HT1080 (cell line): ENCODE measurements at regions not wholly inside any gene's neighbourhood (a gene's known extent, or its start where the extent isn't known, plus 50 kb on each side); places are given as distances from the start of the nearest gene placed in this dataset.

Experiments
- DNase-seq: peaks from one replicate; pipeline ENCODE4 v3.0.0-alpha.2; 2015; ENCODE audit warnings: low read depth

DNA sequence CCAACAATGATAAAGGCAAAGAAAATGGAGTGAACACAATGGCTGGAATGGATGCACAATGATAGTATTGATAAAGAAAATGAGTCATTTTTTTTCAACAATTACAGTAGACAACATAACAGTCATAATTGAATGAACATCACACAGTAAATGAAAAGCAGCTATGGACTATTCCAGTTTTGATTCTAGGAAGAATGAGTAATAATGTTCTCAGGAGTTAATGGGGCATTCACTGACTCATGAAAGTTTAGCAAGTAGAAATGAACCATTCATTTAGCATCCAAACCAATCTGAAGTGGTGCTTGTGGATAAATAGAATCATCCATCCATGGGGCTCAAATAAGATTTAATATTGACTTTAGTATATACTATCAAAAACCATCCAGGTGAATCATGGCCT lies 1029.5 kb upstream of the GJE1 start:
- peak; percentile 76 for DNase-seq

DNA sequence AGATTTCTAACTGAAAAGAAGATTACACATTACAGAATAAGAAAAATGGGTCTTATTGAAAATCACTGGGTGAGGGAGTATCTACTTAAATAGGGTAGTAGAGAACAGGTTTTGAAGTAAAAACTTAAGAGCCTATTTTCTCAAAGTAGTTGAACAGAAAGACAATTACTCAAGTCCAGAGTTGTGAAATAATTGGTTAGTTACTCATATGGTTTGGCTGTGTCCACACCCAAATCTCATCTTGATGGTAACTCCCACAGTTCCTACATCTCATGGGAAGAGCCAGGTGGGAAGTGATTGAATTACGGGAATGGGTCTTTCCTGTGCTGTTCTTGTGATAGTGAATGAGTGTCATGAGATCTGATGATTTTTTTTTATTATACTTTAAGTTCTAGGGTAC lies 1035.3 kb upstream of the GJE1 start:
- peak; percentile 18 for DNase-seq

DNA sequence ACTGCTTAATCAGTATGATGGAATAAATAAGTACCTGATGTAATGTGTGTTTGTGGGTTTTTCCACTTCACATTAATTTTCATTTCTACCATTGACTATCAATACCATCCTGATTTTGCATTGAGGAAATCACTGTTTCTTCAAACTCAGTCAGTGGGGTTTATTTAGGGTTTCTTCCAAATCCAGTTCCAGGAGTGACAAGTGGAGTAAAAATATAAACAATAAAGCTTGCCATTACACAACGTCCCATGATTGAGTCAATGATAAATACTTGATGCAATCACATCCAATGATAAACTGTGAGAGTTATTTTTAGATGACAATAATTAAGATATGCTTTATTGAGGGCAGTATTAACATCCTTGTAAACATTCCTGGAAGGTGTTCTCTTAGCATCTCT lies 1037.4 kb upstream of the GJE1 start:
- DNase-seq, result no peak

DNA sequence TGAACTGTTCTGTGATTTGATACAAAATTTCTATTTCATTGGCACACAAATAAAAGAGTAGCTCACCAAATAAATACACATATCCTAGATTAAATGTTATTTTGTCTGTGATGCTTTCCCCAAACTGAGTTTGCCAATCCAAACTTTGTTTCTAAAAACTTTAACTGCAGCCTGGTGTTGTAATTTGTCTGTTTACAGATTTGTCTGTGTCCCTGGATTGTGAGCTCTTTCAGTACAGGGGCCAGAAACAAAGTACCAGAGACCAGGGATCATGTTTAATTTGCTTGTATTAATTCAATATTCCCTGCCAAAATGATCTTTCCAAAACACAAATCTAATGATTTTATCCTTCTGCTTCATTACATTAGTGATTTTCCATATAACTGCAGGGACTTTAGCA lies 1044.6 kb upstream of the GJE1 start:
- no peak for DNase-seq

DNA sequence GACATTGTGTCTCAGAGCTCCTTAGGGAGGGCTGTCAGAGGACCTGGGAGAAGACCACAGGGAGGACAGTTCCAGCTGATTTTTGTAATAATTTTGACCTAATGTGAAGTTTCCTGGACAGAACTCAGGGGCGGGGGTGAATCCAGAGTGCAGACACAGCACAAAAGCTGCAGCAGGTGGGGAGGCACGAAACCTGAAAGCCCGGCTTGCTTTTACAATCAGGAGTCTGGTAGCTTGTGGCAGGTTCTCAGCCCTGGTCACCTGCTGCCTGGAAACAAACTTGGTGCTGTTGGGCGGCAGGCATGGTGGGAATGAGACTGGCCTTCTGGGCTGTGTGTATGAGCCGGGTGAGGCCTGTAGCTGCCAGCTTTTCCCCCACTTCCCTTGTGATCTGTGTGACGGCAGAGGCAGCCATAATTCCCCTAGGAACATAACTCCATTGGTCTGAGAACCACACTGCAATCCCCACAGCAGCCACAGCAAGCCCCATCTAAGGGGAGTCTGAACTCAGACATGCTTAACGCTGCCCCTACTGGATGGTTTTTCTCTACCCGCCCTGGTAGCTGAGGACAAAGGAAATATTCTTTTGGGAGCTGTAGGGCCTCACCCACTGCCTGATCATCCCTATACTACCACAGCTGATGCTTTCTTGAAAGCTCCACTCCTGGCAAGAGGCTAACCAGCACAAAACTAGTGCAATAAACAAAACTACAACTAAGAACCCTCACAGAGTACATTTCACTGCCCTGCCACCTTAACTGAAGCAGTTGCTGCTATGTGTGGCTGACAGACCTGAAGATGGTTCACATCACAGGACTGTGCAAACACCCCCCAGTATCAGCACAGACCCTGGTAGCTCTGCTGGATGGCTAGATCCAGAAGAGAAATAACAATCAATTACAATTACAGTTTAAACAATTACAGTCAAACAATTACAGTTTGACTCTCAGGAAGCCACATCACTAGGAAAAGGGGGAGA lies 1055.1 kb upstream of the GJE1 start:
- DNase-seq, result peak; percentile 48

DNA sequence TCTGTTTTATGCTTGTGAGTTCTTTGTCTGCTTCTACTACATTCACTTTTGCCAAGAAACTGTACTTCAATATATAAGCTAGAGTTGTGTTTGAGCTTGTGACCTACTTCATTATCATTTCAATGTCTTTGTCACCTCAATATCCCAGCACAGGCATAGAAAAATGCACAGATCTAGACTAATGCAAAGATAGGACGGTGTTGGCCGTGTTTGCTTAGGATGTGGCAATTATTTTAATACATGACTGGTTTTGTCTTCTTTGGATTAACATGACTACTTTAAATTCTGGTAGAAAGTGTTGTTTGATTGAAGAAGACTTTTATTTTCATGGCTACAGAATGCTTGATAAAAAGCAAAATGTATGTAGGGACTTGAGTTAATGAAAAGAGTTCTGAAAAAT lies 1075.0 kb upstream of the GJE1 start:
- no peak for DNase-seq

DNA sequence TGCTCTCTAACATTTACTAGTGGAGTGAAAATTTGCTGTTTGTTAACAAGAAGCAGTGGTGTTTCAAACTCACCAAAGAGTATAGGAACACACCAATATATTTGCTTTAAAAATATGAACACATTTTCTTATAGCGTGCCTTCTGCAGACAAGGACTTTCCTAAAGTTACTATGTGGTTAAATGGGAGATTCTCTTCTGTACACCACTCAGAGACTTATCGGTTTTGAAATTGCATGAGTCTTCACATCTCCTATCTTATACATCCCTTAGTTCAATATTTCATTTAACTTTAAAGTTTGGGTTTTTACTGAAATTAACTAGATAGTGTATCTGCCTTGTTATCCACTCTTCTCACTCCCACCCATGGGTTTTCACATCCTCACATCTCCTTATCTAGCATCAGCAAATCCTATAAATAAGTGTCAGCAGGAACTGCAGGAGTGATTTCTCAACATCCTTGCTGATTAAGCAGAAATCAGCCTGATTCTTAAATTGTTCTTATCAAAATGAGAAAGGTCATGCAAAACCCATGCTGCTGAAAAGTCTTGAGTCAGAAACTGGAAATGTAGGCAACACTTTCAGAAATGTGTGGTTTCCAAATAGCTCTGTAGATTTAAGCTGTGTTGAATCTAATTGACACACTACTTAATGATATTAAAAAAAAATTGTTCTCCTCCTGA lies 1075.6 kb upstream of the GJE1 start:
- no peak for DNase-seq

DNA sequence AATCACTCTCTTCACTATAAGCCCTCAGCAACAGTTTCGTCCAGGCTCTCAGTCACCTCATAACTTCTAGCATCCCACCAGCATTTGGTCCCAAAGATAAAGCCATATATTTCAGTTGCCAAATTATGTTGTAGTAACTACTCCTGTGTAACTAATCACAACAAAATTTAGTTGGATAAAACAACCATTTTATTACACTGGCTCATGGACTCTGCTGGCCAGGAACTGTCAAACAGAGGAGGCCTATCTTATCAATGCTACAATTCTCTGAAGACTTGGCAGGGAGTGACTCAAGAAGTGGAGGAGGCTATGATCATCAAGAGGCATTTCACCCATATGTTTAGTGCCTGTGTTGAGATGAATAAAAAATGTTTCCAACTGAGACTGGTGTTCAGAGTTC lies 1082.3 kb upstream of the GJE1 start:
- DNase-seq, result no peak

DNA sequence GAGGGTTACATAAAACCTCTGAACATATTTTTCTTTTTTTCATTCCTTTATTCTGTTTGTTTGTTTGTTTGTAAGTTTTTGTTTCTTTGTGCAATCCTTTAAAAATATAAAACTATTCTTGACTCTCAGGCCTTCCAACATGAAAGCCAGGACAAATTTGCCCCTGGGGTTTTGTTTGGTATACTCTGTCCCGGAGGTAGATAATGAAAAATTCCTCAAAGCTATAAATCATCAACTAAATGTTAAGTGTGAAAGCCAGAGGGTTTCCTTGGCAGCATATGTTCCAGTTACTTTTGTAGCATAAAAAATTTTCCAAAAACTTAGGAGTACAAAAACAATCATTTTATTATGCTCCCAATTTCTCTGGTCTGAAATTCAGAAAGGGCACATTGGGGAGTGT lies 1084.3 kb upstream of the GJE1 start:
- no peak for DNase-seq

DNA sequence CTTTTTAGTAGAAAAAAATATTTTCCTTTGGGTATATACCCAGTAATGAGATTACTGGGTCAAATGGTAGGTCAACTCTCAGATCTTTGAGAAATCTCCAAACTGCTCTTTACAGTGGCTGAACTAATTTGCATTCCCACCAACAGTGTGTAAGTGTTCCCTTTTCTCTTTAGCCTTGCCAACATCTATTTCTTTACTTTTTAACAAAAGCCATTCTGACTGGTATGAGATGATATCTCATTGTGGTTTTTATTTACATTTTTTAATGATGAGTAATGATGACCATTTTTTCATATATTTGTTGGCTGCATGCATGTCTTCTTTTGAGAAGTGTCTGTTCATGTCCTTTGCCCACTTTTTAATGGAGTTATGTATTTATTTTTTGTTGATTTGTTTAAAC lies 1086.2 kb upstream of the GJE1 start:
- peak; percentile 49 for DNase-seq

DNA sequence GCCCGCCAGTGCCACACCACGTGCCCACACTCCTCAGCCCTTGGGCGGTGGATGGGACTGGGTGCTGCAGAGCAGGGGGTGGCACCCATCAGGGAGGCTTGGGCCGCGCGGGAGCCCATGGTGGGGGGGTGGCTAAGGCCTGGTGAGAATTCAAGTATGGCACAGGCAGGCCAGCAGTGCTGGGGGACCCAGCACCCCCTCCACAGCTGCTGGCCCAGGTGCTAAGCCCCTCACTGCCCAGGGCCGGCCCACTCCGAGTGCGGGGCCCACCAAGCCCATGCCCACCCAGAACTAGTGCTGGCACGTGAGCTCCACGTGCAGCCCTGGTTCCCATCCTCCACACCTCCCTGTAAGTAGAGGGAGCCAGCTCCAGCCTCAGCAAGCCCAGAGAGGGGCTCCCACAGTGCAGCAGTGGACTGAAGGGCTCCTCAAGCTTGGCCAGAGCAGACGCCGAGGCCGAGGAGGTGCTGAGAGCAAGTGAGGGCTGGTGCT lies 1091.1 kb upstream of the GJE1 start:
- DNase-seq, result no peak

DNA sequence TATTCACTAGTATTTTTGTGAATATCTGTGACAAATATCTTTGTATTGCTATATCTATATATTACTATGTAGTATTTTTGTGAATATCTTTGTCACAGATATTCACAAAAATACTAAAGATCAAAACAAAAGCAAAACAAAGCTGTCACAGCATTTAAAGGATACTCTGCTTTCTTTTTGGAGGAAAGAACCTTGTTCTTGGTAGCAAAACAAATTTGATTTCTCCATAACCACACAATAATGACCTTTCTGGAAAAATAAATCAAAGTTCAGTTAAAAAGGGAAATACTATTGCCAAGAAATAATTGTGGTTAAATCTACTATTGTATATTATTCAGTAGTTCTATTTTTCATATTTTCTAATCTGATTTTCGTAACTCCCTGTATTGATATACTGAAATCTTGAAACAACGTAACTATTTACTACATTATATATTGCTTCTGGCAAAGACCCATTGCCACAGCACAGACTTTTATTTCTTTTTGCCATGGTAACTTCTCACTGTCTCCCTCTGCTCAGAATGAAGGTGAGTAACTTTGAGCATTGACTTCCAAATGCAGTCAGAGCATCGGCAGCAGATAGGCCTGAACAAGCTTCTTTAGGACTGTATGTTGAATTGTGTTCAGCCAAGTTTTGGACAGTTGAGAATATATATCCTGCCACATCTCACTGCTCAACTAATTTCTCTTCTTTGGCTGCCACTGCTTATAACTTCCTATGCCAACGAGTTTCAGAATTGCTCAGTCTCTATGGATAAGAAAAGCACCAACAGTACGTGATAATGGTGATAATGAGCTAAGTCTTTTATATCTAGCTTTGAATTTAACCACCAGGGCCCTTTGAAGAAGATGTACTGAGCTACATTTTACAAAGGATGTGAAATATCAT lies 1097.2 kb upstream of the GJE1 start:
- no peak for DNase-seq

DNA sequence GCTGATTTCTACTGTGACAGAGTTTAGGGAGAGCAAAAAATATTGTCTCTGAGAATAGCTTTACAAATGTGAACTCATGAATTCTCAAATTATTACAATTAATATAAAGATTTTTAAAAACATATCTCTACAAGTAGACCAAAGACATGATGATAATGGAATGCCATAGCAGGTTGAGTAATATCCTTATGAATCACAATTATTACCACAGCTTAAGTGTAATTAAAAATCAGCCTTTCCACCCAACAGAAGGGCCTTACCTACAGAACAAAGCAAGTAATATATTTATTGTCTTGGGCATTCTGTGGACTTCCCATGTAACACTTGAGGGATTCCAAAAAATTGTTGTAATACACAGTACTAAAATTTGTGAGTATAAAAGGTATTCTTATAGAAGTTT lies 1099.6 kb upstream of the GJE1 start:
- DNase-seq, result peak; percentile 11

DNA sequence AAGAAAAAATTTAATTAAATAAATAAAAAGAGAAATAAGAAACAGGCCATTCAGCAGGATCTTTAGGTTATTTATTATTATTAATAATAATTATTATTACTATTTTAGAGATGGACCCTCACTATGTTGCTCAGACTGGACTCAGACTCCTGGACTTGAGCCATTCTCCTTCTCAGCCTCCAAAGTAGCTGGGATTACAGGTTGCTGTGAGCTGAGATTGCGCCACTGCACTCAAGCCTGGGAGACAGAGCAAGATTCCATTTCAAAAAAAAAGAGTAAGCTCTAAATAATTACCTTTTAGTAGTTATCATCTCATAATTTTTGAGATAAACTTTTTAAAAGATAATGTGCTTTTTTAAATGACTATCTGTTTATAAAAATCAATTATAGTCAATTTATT lies 1102.8 kb upstream of the GJE1 start:
- DNase-seq, result no peak

DNA sequence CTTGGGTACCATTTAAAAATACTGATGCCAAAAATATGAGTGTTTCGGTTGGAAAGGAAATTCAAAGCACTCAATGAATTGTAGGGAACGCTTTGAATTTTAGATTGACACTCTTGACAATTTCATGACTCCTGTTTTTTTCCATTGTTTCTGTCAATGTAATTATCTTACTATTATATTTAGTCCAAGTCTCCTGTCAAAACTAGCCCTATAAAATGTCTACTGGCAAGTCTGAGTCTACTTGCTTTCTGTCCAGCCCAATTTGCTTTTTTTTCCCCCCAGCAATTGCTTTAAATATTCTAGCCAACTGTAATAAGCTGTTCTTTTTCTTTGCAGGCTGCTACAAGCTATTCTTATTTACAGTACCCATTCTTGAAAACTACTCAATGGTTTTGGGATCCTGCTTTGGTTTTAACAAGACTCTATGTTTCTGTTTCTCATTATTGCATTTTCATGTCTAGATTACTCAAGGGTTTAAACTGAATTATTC lies 1103.9 kb upstream of the GJE1 start:
- no peak for DNase-seq

DNA sequence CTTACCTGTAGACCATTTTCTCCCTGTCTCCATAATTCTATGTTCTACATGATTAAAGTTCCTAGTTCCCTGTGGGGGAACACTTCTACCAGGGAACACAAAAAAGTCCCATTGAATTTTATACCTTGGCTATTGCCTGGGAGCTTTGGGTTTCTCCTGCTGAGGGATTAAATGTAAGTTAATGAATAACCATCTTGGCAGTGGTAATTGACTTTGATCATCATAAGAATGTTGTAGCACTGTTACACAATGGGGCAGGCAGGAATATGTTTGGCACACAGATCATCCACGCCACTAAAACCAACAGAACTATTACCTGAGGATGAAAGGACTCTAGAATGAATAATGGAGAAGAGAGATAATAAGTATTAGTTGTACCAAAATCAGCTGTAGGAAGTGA lies 1106.2 kb upstream of the GJE1 start:
- DNase-seq, result no peak

DNA sequence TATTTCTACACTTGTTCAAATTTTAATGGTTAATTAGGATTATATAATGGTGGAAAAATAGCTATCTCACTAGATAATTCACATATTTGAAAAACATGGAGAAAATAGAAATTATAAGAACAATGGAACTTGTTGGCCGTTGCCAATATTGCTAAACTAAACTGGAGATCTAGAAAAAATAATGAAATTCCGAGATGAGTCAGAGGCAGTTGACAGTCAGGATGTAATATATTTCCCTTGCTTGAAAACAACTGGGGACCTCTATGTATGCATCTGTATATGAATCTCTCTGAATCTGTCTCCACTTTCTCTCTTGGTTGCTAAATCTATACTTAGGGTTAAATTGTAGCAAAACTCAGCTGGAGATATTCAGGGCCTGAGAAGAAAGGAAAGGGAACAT lies 1108.2 kb upstream of the GJE1 start:
- DNase-seq, result peak; percentile 27

DNA sequence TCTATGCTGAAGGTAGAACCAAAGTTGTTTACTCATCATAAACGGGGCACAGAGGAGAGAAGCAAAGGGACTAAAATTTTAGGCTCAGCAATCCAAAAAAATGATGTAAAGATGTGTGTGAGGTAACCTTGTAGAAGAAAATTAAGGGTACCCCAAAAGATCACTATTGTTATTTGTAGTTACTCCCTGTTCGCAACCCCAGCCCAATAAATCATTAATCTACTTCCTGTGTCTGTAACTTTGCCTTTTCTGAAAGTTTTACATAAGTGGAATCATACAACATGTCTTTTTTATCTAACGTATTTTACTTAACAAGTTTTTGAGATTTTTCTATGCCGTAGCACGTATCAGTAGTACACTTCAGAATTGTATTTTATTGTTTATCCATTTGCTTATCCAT lies 1114.8 kb upstream of the GJE1 start:
- no peak for DNase-seq

DNA sequence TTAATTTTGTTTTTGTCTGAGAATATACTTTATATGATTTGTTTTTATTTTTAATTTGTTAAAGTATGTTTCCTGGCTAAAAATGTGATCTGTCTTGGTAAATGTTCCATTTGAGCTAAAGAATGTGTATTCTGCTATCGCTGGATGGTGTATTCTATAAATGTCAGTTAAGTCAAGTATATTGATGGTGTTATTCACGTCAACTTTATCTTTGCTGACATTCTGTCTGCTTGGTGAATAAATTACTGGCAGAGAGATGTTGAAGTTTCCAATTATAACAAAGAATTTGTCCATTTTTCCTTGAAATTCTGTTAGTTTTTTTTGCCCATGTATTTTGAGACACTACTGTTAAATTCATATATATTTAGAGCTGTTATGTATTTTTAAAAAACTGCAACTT lies 1131.8 kb upstream of the GJE1 start:
- no peak for DNase-seq

DNA sequence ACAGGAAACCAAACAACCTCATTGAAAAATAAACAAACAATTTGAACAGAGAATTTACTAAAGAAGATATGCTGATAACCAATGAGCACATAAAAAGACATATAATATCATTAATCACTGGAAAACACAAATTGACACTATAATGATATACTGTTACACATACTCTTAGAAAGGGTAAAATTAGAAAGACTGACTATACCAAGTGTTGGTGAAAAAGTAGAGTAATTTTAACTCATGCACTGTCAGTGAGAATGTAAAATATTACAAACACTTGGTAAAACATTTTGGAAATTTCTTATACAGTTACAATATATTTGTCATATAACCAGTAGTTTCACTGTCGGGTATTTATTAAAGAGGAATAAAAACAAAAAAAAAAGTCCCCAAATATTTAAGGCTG lies 1139.2 kb upstream of the GJE1 start:
- no peak for DNase-seq

DNA sequence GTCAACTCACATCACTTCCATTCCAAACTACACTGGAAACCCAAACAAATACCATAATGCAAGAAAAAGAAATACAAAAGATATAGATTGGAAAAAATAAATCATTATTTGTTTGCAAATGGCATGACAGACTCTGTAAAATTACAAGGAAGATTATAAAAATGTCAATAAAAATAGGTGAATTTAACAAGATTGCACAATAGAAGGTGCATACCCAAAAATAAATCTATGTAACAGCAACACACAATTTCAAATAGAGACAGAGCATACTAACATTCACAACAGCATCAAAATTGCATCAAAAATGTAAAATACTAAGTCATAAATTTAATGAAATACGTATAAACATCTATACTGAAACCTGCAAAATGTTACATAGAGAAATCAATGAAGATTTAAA lies 1140.0 kb upstream of the GJE1 start:
- DNase-seq, result no peak

DNA sequence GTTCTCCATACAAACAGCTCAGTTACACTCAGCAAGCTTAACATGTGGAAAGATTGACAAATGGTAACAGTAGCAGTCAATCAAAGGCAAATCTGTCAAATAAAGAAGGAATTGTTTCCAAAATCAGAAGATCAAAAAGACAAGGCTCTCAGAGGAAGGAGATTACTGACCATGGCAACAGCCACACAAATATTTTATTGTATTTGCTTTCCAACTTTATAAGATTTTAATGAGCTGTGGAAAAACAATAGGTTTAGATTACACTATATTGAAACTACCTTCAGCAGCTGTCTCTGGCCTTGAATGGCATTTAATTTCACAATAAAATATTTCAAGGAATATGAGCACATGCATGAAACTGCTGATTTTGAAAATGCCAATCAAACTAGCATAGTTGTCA lies 1143.9 kb upstream of the GJE1 start:
- DNase-seq, result no peak
